OCI-LY1 (cell line): ENCODE measurements at regions not wholly inside any gene's neighbourhood (a gene's known extent, or its start where the extent isn't known, plus 50 kb on each side); places are given as distances from the start of the nearest gene placed in this dataset.

Experiments used
- H2AFZ ChIP-seq: fragments of 200-600 bp; sonication (generic), shearing (Covaris generic); 2 replicates; pipeline ENCODE4 v1.6.0; 2014; ENCODE audit warnings: antibody characterized with exemption, mild to moderate bottlenecking, low read length
- H3F3A ChIP-seq: fragments of 200-600 bp; sonication (generic), shearing (Covaris generic); 2 replicates; pipeline ENCODE4 v1.6.0; 2014; ENCODE audit warnings: mild to moderate bottlenecking, antibody characterized with exemption, low read length, moderate library complexity; ENCODE audit not compliant: insufficient read depth
- H3K27ac ChIP-seq: fragments of 200-600 bp; sonication (generic); 2 replicates; pipeline ENCODE4 v1.5.1; 2014; ENCODE audit warnings: low read length, mixed run types, mild to moderate bottlenecking, low read depth; ENCODE audit not compliant: poor library complexity, severe bottlenecking
- H3K27me3 ChIP-seq: fragments of 200-600 bp; sonication (generic); 2 replicates; pipeline ENCODE4 v1.6.0; 2014; ENCODE audit warnings: antibody characterized with exemption, mild to moderate bottlenecking, low read length, moderate library complexity; ENCODE audit not compliant: insufficient read depth
- H3K36me3 ChIP-seq: fragments of 200-600 bp; sonication (generic); 2 replicates; pipeline ENCODE4 v1.6.1; 2014; ENCODE audit warnings: mild to moderate bottlenecking, antibody characterized with exemption, low read length, moderate library complexity, mixed read lengths; ENCODE audit not compliant: insufficient read depth
- H3K4me1 ChIP-seq: fragments of 200-600 bp; sonication (generic); 2 replicates; pipeline ENCODE4 v1.5.1; 2014; ENCODE audit warnings: mild to moderate bottlenecking, low read length, moderate library complexity; ENCODE audit not compliant: insufficient read depth, severe bottlenecking
- H3K4me2 ChIP-seq: fragments of 200-600 bp; sonication (generic), shearing (Covaris generic); 2 replicates; pipeline ENCODE4 v1.6.1; 2014; ENCODE audit warnings: low read length
- H3K4me3 ChIP-seq: fragments of 200-600 bp; sonication (generic); 2 replicates; pipeline ENCODE4 v1.5.1; 2014; ENCODE audit warnings: low read length, low read depth, mild to moderate bottlenecking, mixed read lengths; ENCODE audit not compliant: poor library complexity, severe bottlenecking
- H3K79me2 ChIP-seq: fragments of 200-600 bp; shearing (Covaris generic); 2 replicates; pipeline ENCODE4 v1.6.1; 2016; ENCODE audit warnings: mixed run types, low read length, mixed read lengths; ENCODE audit not compliant: insufficient read depth
- H3K9ac ChIP-seq: fragments of 200-600 bp; sonication (generic), shearing (Covaris generic); 2 replicates; pipeline ENCODE4 v1.6.1; 2014; ENCODE audit warnings: mild to moderate bottlenecking, low read length, mixed read lengths
- H3K9me2 ChIP-seq: fragments of 200-600 bp; sonication (generic), shearing (Covaris generic); 2 replicates; pipeline ENCODE4 v1.6.1; 2014; ENCODE audit warnings: low read depth, mild to moderate bottlenecking, low read length, mixed read lengths
- H3K9me3 ChIP-seq: fragments of 200-600 bp; shearing (Covaris generic); 2 replicates; pipeline ENCODE4 v1.6.1; 2014; ENCODE audit warnings: low read length, mixed read lengths
- H4K20me1 ChIP-seq: fragments of 200-600 bp; sonication (generic), shearing (Covaris generic); 2 replicates; pipeline ENCODE4 v1.6.0; 2016; ENCODE audit warnings: mild to moderate bottlenecking, low read length; ENCODE audit not compliant: insufficient read depth
- EZH2 ChIP-seq: fragments of 200-600 bp; sonication (generic), shearing (Covaris generic); IDR thresholded peaks from 2 replicates; pipeline ENCODE4 v1.8.0; 2017; ENCODE audit warnings: borderline replicate concordance, mixed run types, mild to moderate bottlenecking, antibody characterized with exemption, low read length, moderate library complexity, mixed read lengths
- TF ChIP-seq, protein P1 (sequence below): fragments of 200-600 bp; sonication (generic), shearing (Covaris generic); IDR thresholded peaks from 2 replicates; pipeline ENCODE4 v1.5.1; 2017; ENCODE audit warnings: mild to moderate bottlenecking, antibody characterized with exemption, low read length, moderate library complexity, mixed read lengths

DNA sequence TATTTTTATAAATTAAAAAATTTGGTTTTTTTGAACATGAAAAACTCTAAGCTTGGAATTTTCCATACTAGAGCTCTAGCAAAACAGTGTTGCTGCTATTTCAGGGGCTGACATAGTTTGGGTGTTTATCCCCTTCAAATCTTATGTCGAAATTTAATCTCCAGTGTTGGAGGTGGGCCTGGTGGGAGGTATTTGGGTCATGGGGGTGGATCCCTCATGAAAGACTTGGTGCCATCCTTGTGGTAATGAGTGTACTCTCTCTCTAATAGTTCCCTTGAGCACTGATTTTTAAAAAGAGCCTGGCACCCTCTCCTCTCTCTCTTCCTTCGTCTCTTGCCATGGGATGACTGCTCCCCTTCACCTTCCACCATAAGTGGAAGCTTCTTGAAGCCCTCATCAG lies 244.6 kb upstream of the UBE2E3 start:
- no peak overlapping the region for H3K4me2 ChIP-seq
- H4K20me1 ChIP-seq = no peaks in the 10 kb centered on the region
- TF ChIP-seq EZH2 = no peak
- TF ChIP-seq, protein P1, sequence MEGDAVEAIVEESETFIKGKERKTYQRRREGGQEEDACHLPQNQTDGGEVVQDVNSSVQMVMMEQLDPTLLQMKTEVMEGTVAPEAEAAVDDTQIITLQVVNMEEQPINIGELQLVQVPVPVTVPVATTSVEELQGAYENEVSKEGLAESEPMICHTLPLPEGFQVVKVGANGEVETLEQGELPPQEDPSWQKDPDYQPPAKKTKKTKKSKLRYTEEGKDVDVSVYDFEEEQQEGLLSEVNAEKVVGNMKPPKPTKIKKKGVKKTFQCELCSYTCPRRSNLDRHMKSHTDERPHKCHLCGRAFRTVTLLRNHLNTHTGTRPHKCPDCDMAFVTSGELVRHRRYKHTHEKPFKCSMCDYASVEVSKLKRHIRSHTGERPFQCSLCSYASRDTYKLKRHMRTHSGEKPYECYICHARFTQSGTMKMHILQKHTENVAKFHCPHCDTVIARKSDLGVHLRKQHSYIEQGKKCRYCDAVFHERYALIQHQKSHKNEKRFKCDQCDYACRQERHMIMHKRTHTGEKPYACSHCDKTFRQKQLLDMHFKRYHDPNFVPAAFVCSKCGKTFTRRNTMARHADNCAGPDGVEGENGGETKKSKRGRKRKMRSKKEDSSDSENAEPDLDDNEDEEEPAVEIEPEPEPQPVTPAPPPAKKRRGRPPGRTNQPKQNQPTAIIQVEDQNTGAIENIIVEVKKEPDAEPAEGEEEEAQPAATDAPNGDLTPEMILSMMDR = no peak
- no peaks in the 10 kb centered on the region for H3K36me3 ChIP-seq
- H3F3A ChIP-seq = no peaks in the 10 kb centered on the region
- H3K27ac ChIP-seq = no peak overlapping the region
- H3K9me3 ChIP-seq = no peaks in the 10 kb centered on the region
- H3K4me3 ChIP-seq = no peak overlapping the region
- no peaks in the 10 kb centered on the region for H3K79me2 ChIP-seq
- no peaks in the 10 kb centered on the region for H3K9me2 ChIP-seq
- no peak overlapping the region for H2AFZ ChIP-seq
- no peak overlapping the region for H3K9ac ChIP-seq
- no peaks in the 10 kb centered on the region for H3K4me1 ChIP-seq
- H3K27me3 ChIP-seq = no peaks in the 10 kb centered on the region

DNA sequence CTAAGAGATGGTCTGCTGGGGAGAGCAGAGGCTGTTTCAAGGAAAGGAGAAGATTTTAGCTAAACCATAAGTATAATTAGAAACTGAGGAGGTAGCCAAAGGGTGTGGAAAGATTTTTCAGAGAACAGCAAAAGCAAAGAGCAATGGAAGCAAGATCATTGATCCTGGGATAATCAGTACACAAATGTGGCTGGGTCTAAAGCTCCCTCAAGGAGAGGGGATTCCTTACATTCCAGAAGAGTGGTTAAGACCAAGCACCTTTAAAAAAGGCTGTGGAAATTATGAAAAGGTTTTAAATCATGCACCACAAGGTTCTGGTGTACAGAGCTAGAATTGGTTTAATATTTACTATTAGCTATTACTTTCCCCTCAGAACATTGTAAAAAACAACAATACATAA lies 246.0 kb upstream of the UBE2E3 start:
- Histone ChIP-seq H3K79me2 (no peaks in the 10 kb centered on the region), H3K4me3 (no peak overlapping the region), H3F3A (no peaks in the 10 kb centered on the region), H3K4me2 (no peak overlapping the region), H3K9me2 (no peaks in the 10 kb centered on the region), H3K9me3 (no peaks in the 10 kb centered on the region), H3K27me3 (no peaks in the 10 kb centered on the region), H3K4me1 (no peaks in the 10 kb centered on the region), H3K27ac (no peak overlapping the region), H2AFZ (no peak overlapping the region), H4K20me1 (no peaks in the 10 kb centered on the region), H3K9ac (no peak overlapping the region), H3K36me3 (no peaks in the 10 kb centered on the region)
- TF ChIP-seq, protein P1 = no peak
- TF ChIP-seq EZH2 = no peak

DNA sequence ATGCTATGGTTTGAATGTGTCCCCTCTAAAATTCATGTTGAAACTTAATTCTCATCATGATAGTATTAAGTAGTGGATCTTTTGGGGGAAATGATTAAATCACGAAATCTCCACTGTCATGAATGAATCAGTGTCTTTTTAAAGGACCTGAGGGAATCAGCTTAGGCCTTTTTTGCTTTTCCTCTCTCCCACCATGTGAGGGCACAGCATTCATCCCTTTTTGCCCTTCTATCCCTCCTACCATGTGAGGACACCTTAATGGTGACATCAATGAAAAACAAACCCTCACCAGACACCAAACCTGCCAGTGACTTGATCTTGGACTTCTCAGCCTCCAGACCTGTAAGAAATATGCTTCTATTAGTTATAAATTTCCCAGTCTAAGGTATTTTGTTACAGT lies 247.1 kb upstream of the UBE2E3 start:
- Histone ChIP-seq H3K79me2 (no peaks in the 10 kb centered on the region), H3K9me2 (no peaks in the 10 kb centered on the region), H4K20me1 (no peaks in the 10 kb centered on the region), H3K4me3 (no peak overlapping the region), H2AFZ (no peak overlapping the region), H3K27ac (no peak overlapping the region), H3K36me3 (no peaks in the 10 kb centered on the region), H3K27me3 (no peaks in the 10 kb centered on the region), H3K4me2 (no peak overlapping the region), H3K9me3 (no peaks in the 10 kb centered on the region), H3K9ac (no peak overlapping the region), H3K4me1 (no peaks in the 10 kb centered on the region), H3F3A (no peaks in the 10 kb centered on the region)
- TF ChIP-seq EZH2 = no peak

DNA sequence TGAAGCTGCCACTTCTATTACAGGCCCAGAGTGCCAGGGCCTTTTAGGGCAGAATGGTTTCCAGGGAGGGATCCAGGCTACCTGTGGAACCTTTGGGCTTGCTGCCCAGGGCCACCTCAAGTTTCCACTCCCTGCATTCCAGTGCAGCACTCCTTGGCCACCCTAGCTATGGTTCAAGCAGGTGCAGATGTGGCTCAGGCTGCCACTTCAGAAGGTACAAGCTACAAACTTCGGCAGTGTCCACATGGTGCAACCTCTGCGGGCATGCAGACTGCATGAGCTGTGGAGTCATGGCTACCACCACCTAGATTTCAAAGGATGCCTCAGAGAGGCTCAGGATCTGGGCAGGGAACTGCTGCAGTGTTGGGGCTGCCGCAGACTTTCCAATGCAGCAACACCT lies 248.1 kb upstream of the UBE2E3 start:
- Histone ChIP-seq H3K9ac (no peak overlapping the region), H3K4me2 (no peak overlapping the region), H3F3A (no peaks in the 10 kb centered on the region), H4K20me1 (no peaks in the 10 kb centered on the region), H2AFZ (no peak overlapping the region), H3K79me2 (no peaks in the 10 kb centered on the region), H3K27me3 (no peaks in the 10 kb centered on the region), H3K9me2 (no peaks in the 10 kb centered on the region), H3K4me3 (no peak overlapping the region), H3K27ac (no peak overlapping the region), H3K36me3 (no peaks in the 10 kb centered on the region), H3K4me1 (no peaks in the 10 kb centered on the region), H3K9me3 (no peaks in the 10 kb centered on the region)
- TF ChIP-seq, protein P1 = no peak
